GM21825 (cell line): ENCODE measurements at regions not wholly inside any gene's neighbourhood (a gene's known extent, or its start where the extent isn't known, plus 50 kb on each side); places are given as distances from the start of the nearest gene placed in this dataset.
"Not testable (repeated sequence)": the region's sequence is repeated elsewhere in the genome, so short reads cannot be mapped to it uniquely, and the experiment has no call there.

Source experiments
- ATAC-seq: cut with Tn5 transposase; IDR thresholded peaks from one replicate; pipeline ENCODE4 v1.9.1; 2021; ENCODE audit warnings: mild to moderate bottlenecking, moderate library complexity; ENCODE audit not compliant: unreplicated experiment

DNA sequence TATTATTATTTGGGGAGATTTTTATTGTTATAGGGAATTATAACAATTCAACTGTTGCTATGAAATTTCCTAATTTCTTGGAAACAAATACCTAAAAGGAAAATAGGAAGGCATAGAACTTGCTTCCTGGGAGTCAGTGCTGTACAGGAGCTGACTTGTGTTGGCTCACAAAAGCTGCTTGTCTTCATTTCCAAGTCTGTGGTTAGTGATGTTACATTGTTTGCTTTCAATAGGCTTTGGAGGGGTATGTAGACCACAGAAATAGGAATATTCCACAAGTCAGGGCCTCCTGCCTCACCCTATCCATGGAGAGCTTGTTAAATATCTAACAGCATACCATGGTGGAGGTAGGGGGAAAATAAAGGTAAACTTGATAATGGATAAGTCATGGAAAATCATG, 688.9 kb upstream of the FAM98A start:
- no peak for ATAC-seq

DNA sequence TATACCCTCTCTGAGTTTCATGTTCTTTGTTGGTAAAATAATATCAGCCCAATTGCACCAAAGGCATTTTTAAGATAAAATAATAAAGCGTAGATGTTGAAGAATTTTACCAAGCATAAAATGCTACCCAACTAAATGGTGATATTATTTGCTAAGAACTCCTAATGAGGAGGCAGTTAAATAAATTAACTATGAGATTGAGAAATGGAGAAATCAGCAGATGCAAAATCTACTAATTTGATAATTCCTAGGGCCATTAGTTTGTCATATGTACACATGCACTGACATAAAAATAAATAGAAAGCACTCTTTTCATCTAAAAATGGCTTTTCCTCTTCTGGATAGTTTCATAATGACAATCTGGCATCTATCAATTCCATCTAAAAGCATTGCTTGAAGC, 681.5 kb upstream of the FAM98A start:
- no peak for ATAC-seq

DNA sequence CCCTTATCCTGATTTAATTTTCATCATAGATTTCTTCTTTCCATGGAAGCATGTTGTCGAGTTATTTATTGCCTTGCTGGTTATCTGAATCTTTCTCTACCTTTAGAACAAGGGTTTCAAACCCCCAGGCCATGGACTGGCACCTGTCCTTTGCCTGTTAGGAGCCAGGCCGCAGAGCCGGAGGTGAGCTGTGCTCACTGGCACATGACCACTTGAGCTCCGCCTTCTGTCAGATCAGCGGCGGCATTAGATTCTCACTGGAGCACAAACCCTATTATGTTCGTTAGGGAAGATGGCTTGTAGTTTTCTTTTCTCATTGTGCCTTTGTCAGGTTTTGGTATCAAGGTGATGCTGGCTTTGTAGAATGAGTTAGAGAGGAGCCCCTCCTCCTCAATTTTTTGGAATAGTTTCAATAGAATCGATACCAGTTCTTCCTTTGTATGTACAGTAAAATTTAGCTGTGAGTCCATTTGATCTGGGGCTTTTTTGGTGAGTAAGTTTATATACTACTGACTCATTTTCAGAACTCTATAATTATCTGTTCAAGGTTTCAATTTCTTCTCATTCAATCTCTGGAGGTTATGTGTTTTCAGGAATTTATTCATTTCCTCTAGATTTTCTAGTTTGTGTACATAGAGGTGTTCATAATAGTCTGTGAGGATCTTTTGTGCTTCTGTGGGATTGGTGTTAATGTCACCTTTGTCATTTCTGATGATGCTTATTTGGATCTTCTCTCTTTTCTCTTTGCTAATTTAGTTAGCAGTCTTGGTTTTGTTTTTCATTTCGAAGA, 668.0 kb upstream of the FAM98A start:
- no peak for ATAC-seq

DNA sequence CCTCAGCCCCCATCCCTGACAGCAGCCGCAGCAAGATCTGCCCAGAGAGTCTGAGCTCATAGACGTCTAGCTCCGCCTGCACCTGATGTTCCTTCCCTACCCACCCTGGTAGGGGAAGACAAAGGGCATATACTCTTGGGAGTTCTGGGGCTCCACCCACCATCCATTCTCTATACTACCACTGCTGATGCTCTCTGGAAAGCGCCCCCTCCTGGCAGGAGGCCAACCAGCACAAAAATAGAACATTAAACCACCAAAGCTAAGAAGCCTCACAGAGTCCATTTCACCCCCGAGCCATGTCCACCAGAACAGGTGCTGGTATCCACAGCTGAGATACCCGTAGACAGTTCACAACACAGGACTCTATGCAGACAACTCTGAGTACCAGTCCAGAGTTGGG, 662.6 kb upstream of the FAM98A start:
- no peak for ATAC-seq

DNA sequence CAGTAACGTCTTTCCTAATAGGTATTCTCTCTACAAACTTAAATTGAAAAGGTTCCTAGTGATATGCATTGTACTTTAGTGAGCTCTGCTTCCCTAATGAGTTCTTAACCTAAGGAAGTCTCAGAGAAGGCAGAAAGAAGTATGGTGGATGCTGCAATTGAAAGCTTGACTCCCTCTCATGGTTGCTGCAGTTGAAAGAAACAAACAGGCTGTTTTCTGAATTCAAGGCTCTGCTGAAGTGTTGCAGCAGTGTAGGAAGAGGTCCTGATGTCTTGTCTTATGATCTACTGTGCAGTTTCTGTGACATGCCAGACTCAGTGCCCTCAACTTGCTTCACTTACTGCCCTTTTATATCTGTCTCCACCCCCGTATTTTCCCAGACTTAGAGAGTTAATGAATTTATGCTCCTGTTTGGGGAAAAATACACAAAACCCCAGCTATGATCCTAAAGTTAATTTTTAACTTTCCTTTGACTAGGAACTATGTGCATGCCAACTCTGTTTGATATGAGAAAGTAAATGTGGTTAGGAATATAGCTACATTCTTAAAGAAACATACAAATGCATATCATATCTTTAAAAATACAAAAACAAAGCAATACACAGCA, 655.3 kb upstream of the FAM98A start:
- ATAC-seq, result no peak

DNA sequence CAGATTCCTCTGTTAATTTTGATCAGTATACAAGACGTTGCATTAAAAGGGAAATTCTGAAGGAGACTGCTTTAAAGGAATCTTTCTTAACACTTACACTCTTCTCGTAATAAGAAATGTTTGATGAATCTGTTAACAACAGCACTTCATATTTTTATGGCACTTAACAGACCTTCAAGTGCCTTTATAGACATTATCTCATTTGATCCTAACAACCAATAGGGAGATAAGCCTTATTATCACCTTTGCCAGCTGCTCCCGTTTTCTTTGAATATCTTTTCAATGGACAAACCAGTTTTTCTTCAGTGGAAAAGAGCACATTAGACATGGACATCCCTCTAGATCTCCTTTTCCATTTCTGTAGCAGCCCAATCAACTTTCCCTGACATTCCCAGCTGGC, 653.0 kb upstream of the FAM98A start:
- ATAC-seq, result no peak

DNA sequence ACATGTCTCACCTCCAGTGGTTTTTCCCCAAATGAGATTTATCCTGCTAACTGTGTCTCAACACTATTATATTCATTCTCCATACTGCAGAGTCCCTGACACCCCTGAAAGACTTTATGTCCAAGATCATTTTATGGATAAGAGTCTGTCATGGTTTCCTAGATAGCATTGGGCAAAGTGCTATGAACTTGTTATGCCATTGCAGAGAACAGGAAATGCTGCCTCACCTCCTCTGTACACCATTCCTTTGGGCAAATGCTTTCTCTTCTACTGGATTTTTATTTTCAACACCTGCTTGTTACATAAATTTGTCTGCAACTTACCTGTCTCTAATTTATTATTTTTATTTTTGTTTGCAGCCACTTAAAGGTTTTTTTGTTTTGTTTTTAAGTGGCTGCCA, 652.5 kb upstream of the FAM98A start:
- ATAC-seq, result no peak

DNA sequence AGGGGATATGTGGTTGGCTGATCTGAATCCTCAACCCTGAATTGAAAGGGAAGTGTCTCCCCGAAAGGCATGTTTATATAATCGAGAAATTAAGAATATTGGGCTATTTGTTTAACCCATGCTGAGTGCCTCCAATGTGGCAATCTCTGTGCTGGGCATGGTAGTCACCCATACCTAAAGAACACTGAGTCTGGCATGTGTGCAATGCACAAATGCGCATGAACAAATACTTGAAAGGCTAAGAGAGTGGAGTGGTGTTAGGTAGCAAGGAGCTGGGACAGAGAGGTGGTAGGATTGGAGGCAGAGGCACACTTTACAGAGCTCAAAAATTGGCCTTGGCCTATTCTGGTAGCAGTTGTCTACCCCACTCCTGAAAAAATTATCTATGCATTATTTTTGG, 645.1 kb upstream of the FAM98A start:
- ATAC-seq, result no peak

DNA sequence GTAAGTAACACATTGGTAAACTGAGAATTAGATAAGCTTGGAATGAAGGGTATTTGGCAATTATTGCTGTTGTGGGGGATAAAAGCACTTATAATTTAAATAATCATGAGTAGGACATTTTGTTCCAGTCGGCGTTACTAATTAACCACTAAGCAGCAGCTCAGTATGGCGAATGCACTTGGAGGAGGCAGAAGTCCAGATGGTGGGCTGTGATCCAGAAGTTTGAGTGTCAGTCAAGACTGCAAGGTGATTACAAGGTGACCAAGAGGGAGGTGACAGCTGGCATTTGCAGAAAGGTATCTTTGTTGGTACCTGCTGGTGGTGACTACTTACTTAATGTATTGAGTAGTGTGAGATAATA, 643.6 kb upstream of the FAM98A start:
- no peak for ATAC-seq

DNA sequence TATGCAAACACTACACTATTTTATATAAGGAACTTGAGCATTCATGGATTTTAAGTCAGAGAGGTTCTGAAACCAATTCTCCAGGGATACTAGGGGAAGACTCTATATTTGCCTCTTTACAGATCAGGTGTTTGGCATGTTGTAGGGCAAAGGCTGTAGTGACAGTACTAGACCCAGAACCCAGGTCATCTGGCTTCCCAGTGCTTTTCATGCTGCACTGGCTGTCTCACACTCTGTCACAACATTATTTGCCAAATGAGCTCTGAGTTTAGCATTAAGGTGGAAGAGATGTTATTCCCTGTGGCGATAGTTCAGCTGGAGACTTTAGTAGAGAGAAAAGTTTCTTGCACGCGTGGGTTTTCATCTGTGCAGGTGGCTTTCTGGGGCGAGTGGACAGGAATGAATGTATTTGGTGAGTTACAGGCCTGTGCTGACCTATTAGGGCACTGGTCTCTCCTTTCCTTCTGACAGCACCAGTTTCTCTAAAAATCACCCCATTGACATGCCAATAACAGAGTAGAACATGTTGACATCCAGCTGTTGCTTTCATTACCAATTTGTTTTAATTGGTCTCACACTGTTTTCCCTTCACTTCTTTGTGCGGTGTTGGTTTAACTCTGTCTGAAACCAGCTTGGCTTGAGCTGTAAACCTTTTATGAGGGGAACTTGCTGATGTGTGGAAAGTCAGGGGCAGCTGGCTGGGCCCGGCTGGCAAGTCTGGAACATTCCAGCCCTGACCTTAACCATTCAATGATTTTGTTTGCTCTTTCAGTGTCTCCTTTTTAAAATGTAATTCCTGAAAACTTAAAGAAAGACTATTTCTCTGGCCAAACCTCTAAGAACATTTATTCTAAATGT, 643.0 kb upstream of the FAM98A start:
- no peak for ATAC-seq

DNA sequence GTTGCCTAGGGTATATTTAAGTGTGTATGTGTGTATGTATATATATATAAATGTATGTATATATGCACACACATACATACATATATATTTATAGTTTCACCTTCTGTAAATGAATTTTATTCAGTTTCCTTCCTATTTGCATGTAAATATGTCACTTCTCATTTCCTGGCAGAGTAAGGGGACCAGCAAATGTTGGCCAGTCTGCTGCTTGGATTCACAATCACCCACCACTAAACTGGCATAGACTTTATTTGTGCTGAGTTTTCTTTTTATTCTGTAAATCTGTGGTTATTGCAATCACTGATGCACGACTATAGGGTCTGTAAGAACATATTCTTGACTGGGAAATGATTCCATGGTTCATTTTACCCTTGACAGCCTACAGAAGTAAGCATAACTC, 640.4 kb upstream of the FAM98A start:
- no peak for ATAC-seq

DNA sequence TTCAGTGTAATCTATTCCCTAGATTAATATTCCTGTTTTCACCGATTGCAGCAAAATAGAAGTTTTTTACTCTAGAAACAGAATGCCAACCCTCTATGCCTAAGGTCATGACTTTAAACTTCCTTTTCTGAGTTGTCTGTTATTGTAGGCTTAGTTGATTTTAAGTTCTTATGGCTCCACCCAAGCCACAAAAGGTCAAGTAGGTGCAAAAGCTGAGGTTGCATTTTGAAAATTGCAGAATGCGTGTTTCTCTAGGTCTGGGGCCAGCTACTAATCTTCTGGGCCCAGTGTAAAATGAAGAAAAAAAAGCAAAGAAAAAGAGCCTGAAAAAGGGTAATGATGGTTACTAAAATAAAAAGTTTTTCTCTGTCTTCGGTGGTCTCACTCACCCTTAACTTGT, 635.7 kb upstream of the FAM98A start:
- ATAC-seq, result no peak

DNA sequence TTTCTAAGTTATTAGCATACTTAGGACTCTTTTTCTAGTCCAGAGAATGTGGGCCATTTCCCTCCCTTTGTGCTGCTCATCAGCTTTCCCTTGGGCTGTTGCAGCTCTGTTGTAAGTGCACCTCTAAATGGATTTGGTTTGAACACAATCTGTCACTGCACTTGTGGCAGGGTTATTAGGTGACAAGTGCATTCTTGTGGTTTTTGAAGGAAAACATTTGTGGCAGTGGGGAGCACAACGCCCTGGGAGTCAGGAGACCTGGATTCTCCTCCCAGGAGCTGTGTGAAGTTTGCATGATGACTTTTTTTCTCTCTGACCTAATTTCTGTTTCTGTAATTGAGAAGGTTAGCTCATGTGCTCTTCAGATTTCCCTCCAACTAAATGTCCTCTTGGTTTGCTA, 630.9 kb upstream of the FAM98A start:
- no peak for ATAC-seq

DNA sequence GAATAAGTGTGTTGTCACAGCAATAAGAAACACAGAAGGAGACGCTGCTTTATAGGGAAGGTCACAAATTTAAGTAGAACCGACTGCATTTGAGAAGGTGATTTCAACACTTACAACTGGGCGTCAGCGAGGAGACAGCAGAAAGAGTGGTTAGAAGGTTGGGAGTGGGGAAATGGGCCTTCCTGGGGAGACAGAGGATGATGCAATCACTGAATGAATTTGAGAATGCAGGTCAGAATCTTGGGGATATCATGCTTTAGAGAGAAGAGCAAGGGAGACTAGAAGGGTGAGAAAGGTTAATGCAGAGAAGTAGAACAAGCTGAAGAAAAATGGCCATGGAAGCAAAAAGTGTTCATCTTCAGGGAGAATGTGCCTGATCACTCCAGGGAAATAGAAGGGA, 616.1 kb upstream of the FAM98A start:
- ATAC-seq, result no peak

DNA sequence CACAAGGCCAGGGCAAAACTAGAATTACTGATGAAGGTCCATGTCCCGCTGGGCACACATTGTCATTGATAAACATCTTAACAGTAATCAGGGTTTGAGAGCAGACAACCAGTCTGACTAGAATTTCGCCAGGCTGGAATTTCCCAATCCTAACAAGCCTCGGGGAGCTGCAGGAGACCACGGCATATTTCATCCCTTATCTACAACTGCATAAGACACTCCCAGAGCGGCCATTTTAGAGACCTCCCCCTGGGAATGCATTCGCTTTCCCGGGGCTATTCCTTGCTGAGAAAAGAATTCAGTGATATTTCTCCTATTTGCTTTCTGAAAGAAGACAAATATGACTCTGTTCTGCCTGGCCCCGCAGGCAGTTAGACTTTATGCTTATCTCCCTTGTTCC, 611.3 kb upstream of the FAM98A start:
- ATAC-seq, result not testable (repeated sequence)

DNA sequence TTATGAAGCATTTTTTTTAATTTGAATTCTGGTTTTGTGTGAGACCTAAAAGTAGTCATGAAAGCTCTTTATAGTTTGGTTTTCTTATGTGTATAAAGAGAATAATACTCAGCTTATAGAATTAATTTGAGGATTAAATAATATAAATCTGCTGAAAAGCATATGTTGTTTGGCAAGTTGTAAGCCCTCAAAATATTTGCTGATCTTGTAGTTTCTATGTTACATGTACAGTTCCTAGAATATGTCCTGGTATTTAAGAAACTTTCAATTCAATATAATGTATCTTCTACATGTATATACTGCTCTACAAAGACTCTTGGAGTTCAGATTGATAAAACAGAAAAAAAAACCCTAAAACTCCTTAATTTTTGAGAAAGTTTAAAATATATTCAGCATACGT, 605.5 kb upstream of the FAM98A start:
- ATAC-seq, result no peak

DNA sequence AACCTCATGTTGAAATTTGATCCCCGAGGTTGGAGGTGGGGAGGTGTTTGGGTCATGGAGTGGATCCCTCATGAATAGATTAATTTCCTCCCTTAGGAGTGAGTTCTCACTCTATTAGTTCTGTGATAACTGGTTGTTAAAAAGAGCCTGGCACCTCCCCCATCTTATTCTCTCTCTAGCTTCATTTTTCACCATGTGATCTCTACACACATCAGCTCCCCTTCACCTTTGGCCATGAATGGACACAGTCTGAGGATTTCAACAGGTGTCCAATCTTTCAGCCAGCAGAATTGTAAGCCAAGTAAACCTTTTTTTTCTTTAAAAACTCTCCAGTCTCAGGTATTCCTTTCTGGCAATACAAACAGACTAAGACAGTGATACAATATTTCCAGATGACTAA, 602.0 kb upstream of the FAM98A start:
- no peak for ATAC-seq

DNA sequence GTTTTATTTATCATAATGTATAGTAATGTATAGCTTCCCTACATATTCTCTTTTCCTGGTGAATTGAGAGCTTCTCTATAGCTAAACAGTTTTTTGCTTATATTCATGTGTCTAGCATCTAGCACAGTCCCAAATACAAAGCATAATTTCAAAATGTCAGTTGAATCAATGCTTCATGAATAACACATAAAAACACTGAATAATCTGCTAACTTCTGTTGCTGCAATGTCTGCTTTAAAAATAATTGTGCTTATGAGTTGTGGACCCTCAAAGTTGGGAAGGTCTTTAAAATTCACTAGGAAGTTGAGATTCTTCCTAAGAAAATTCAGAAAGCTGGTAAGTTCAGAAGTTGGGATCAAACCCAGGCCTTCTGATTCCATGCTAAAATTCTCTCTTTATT, 600.9 kb upstream of the FAM98A start:
- no peak for ATAC-seq

DNA sequence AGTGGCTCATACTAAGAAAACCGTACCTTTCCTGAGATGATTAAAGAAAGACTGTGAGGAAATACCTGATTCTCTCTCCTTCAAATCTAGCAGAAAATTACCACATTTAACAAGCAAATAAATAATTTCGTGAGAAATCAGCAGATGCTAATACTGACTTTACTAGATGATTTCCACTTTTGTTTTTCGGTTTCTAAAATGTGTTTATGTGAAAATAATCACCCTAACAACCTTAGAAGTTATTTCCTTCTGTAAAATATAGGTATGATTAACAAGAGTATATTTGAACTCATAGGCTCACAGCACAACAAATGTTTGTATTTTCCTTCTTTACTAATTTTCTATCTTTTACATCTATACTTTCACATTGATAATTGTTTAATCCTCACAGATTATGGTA, 594.1 kb upstream of the FAM98A start:
- no peak for ATAC-seq

DNA sequence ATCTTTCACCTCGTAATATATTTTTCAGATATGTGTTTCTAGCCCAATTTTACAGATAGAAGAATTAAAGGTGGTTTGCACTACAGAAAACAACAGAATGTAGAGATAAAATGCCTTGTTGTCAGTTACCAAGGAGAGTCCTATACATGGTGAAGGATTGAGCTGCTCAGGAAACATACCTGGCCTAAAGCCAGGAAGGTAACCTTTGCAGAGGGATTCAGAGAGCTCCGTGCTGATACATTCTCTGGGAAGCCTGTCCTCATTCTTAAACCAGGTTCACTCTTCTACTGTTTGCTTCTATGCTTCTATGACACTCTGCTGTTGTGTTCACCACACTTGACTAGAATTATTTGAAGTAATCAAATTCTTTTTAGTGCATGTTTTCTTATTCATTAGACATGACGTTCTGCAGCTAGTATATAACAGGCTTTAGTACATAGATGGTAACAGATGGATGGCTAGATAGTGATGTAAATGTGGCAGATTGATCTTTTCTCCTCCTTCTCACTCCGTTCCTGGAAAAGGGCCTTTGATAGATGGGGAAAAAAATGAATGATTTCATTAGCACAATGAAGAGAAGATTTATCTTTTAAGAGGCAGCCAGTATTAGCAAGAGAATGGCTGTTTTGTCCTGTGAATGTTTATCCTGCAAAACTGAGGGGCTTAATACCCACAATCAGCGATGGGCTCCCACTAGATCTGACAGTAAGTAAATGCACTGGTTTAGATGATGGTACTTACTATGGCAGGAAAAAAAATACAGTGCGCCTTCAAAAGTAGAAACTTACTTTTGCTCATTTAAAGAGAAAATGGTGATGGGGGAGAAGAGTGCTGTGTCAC, 589.6 kb upstream of the FAM98A start:
- ATAC-seq, result no peak

DNA sequence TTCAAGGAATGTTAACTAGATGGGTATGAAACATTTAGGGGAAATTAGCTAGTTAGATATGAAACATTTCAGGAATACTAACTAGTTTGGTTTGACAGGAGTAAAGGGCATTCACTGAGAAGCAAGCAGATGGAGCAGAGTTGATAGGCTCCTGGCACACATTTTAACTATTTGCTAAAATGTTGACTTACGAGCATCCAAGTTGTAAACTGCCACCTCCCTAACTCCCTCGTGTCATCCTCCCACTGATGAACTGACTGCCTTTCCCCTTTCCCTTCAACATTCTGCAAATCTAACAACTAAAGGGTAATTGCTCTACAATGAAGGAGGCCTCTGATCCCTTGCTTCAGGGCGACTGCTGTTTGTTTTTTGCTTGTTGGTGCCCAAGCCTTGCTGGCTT, 580.4 kb upstream of the FAM98A start:
- ATAC-seq, result no peak
